ENCODE measurements at regions not wholly inside any gene's neighbourhood (a gene's known extent, or its start where the extent isn't known, plus 50 kb on each side); places are given as distances from the start of the nearest gene placed in this dataset.
"Not testable (repeated sequence)": the region's sequence is repeated elsewhere in the genome, so short reads cannot be mapped to it uniquely, and the experiment has no call there.

DNA sequence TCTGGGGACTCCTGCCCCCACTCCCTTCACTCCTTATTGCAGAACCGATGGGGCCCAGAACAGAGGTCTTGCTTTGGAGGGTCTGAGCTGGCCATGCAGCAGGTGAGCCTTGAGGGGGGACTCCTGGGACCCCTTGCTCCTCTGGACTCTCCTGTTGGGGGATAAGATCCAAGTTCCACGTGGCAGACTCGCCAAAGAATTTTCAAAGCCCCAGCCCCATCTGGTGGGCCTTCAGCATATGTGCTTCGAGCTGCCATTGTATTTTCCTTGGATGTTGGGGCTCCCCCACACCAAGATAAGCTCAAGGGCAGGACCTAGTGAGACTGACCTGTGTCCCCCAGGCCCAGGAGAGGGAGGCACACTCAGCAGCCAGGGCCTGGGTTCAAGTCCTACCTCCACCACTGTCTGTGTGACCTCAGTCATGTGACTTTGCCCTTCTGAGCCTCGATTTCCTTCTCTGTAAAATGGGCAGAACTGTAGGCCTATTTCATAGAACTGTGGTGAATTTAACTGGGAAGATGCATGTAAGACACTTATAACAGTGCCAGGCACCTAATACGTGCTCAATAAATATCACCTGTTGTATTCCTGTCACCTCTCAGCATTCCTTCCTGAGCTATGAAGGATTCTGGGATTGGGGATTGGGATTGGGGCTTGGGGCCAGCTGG lies 115.5 kb downstream of the VEGFA start:
- ATAC-seq (ENCODE audit: insufficient read depth, low FRiP score) (no peak), DNase-seq (no peak)
- Histone ChIP-seq H3K9me3 (ENCODE audit: control insufficient read depth in 4 of 4, insufficient read depth in 3 of 4, low read length in 3 of 4) (no peaks in the 10 kb centered on the region), H3K36me3 (ENCODE audit: control insufficient read depth in 4 of 4, insufficient read depth in 4 of 4, low read length in 4 of 4) (no peaks in the 10 kb centered on the region), H3K9ac (ENCODE audit: insufficient read depth in 1 of 2, low read length in 2 of 2) (no peak overlapping the region), H3K4me3 (no peak overlapping the region), H3K4me1 (ENCODE audit: control insufficient read depth in 5 of 5, insufficient read depth in 5 of 5, low read length in 5 of 5) (peaks cover 0 to 9% (median 0%) of the 10 kb centered on the region in 5 donors), H3K27me3 (ENCODE audit: control insufficient read depth in 3 of 3, insufficient read depth in 3 of 3, low read length in 2 of 3) (no peaks in the 10 kb centered on the region), H3K27ac (ENCODE audit: low read depth in 1 of 2, low read length in 1 of 2) (no peak overlapping the region)
- TF ChIP-seq, protein P1, sequence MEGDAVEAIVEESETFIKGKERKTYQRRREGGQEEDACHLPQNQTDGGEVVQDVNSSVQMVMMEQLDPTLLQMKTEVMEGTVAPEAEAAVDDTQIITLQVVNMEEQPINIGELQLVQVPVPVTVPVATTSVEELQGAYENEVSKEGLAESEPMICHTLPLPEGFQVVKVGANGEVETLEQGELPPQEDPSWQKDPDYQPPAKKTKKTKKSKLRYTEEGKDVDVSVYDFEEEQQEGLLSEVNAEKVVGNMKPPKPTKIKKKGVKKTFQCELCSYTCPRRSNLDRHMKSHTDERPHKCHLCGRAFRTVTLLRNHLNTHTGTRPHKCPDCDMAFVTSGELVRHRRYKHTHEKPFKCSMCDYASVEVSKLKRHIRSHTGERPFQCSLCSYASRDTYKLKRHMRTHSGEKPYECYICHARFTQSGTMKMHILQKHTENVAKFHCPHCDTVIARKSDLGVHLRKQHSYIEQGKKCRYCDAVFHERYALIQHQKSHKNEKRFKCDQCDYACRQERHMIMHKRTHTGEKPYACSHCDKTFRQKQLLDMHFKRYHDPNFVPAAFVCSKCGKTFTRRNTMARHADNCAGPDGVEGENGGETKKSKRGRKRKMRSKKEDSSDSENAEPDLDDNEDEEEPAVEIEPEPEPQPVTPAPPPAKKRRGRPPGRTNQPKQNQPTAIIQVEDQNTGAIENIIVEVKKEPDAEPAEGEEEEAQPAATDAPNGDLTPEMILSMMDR (IDR thresholded peaks at IDR 0.05; ENCODE audit: control extremely low read depth, extremely low read depth): no peak
- WGBS, 2 donors: 84 to 87% methylated on average over 6 of the region's 6 CpGs

DNA sequence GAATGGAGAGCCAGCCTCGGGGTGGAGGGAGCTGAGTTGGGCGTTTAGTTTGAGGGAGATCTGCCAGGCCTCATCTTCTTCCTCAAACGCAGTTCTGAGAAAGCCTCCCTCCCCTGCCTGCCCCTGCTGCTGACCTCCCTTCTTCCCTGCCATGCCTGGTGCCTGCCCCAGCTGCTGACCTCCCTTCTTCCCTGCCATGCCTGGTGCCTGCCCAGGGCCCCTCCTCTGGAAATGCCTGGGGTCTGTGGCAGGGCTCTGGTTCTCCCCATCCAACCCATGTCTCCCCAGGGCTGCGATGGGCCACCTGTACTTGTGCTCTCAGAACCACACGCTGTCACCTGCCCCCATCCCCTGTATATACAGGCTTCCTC lies 114.6 kb downstream of the VEGFA start:
- WGBS, 2 donors: 50 to 67% methylated on average over 5 of the region's 5 CpGs
- no peaks in the 10 kb centered on the region for H3K9me3 ChIP-seq (ENCODE audit: control insufficient read depth in 4 of 4, insufficient read depth in 3 of 4, low read length in 3 of 4)
- H3K9ac ChIP-seq (ENCODE audit: insufficient read depth in 1 of 2, low read length in 2 of 2): no peak overlapping the region
- H3K36me3 ChIP-seq (ENCODE audit: control insufficient read depth in 4 of 4, insufficient read depth in 4 of 4, low read length in 4 of 4): no peaks in the 10 kb centered on the region
- no peak for DNase-seq
- TF ChIP-seq, protein P1 (IDR thresholded peaks at IDR 0.05; ENCODE audit: control extremely low read depth, extremely low read depth): no peak
- H3K27ac ChIP-seq (ENCODE audit: low read depth in 1 of 2, low read length in 1 of 2): no peak overlapping the region
- peaks cover 0 to 9% (median 0%) of the 10 kb centered on the region in 5 donors for H3K4me1 ChIP-seq (ENCODE audit: control insufficient read depth in 5 of 5, insufficient read depth in 5 of 5, low read length in 5 of 5)
- H3K27me3 ChIP-seq (ENCODE audit: control insufficient read depth in 3 of 3, insufficient read depth in 3 of 3, low read length in 2 of 3): no peaks in the 10 kb centered on the region
- ATAC-seq (ENCODE audit: insufficient read depth, low FRiP score): no peak
- no peak overlapping the region for H3K4me3 ChIP-seq

DNA sequence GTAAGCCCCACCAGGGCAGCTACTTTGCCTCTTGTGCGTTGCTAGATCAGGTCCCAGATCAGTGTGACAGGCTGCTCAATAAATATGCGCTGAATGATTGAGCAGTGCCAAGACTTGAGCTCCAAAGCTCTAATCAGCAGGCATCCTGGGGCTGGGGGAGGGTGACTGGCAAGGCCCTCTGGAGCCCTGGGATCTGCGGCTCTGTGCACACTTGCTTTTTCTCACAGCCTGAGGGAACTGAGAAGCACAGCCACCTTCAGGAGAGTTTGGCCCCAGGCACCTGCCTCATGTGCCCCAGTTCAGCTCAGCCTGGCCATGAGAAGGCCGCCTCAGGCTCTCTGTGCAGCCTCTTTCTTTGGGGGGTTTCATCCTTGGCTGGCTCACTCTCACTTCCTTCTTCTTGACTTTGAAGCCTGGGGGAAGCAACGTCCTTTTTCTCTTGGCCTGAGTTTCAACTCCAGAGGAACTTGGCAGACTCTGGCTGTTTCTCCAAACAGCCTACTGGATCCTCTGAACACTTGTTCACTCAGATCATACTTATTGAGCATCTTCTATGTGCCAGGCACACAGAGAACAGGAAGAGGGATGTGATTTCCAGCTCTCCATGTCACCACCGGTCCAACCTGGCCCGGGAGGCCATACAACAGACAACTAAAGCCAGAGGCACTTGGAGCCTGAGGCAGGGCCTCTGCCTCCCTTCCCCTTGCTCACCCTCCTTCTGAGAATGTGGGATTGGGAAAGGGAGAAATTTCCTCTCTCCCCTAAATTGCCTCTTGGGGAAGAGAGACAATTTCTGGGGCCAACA lies 114.0 kb downstream of the VEGFA start:
- TF ChIP-seq, protein P1 (IDR thresholded peaks at IDR 0.05; ENCODE audit: control extremely low read depth, extremely low read depth): no peak
- H3K9ac ChIP-seq (ENCODE audit: insufficient read depth in 1 of 2, low read length in 2 of 2): no peak overlapping the region
- WGBS, 2 donors: 64 to 69% methylated on average over 7 of the region's 7 CpGs
- H3K27ac ChIP-seq (ENCODE audit: low read depth in 1 of 2, low read length in 1 of 2): no peak overlapping the region
- H3K4me3 ChIP-seq: no peak overlapping the region
- H3K27me3 ChIP-seq (ENCODE audit: control insufficient read depth in 3 of 3, insufficient read depth in 3 of 3, low read length in 2 of 3): no peaks in the 10 kb centered on the region
- H3K9me3 ChIP-seq (ENCODE audit: control insufficient read depth in 4 of 4, insufficient read depth in 3 of 4, low read length in 3 of 4): no peaks in the 10 kb centered on the region
- H3K4me1 ChIP-seq (ENCODE audit: control insufficient read depth in 5 of 5, insufficient read depth in 5 of 5, low read length in 5 of 5): peaks cover 0 to 13% (median under 1%) of the 10 kb centered on the region in 5 donors
- ATAC-seq (ENCODE audit: insufficient read depth, low FRiP score) (no peak), DNase-seq (peak; percentile 59 to 87 (median 74))
- H3K36me3 ChIP-seq (ENCODE audit: control insufficient read depth in 4 of 4, insufficient read depth in 4 of 4, low read length in 4 of 4): no peaks in the 10 kb centered on the region

DNA sequence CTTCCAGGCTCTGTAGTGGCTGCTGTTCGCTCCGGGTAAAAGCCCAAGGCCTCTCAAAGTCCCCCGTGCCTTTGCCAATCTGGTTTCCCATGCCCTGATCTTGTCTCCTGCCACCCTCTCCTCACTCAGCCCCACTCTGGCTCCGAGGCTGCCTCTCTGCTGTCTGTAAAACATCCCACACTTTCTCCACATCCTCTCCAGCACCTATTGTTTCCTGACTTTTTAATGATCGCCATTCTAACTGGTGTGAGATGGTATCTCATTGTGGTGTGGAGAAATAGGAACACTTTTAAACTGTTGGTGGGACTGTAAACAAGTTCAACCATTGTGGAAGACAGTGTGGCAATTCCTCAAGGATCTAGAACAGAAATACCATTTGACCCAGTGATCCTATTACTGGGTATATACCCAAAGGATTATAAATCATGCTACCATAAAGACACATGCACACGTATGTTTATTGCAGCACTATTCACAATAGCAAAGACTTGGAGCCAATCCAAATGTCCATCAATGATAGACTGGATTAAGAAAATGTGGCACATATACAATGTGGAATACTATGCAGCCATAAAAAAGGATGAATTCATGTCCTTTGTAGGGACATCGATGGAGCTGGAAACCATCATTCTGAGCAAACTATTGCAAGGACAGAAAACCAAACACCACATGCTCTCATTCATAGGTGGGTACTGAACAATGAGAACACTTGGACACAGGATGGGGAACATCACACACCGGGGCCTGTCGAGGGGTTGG lies 112.9 kb downstream of the VEGFA start:
- peaks cover 0 to 17% (median 0%) of the 10 kb centered on the region in 5 donors for H3K4me1 ChIP-seq (ENCODE audit: control insufficient read depth in 5 of 5, insufficient read depth in 5 of 5, low read length in 5 of 5)
- H3K4me3 ChIP-seq; H3K27me3 ChIP-seq (ENCODE audit: control insufficient read depth in 3 of 3, insufficient read depth in 3 of 3, low read length in 2 of 3); H3K9me3 ChIP-seq (ENCODE audit: control insufficient read depth in 4 of 4, insufficient read depth in 3 of 4, low read length in 3 of 4); ATAC-seq (ENCODE audit: insufficient read depth, low FRiP score); H3K36me3 ChIP-seq (ENCODE audit: control insufficient read depth in 4 of 4, insufficient read depth in 4 of 4, low read length in 4 of 4); H3K27ac ChIP-seq (ENCODE audit: low read depth in 1 of 2, low read length in 1 of 2); DNase-seq; H3K9ac ChIP-seq (ENCODE audit: insufficient read depth in 1 of 2, low read length in 2 of 2): not testable (repeated sequence)
- 89 to 91% methylated on average over 9 of the region's 9 CpGs for WGBS, 2 donors

Data from lung (tissue), 11 donors.